K562 (cell line): ENCODE measurements at regions not wholly inside any gene's neighbourhood (a gene's known extent, or its start where the extent isn't known, plus 50 kb on each side); places are given as distances from the start of the nearest gene placed in this dataset.

Experiments used
- ATAC-seq: fragments of 200-7000 bp; cut with Tn5 transposase; 3 replicates; pipeline ENCODE4 v1.9.1; 2020; ENCODE audit warnings: moderate library complexity
- BruUV-seq: library from RNA; stranded (reverse); fragments of 400-500 nt; replicated peaks from 2 replicates; lab custom pipeline; 2021; lab: Mats Ljungman, UMichigan
- CTCF ChIA-PET: fragments of 300-600 bp; formaldehyde crosslinking; extraction: SDS; loops from one replicate; lab custom pipeline; 2021; ENCODE audit warnings: low intra/inter-chr PET ratio; lab: Yijun Ruan, JAX
- POLR2A ChIA-PET: fragments of 300-600, 350-650 bp; sonication (Branson Sonifier 250); formaldehyde crosslinking; extraction: SDS; loops from one replicate; lab custom pipeline; 2021; ENCODE audit warnings: antibody characterized with exemption, inconsistent platforms; lab: Yijun Ruan, JAX
- DNase-seq, 4 experiments: peaks; one replicate each; pipeline versions ENCODE4 v3.0.0 to v3.0.0-alpha.2; 2011 to 2018; ENCODE audit warnings: low spot score in 3 of 4, mixed read lengths in 3 of 4; ENCODE audit errors: extremely low read depth in 1 of 4
- FAIRE-seq: peaks from 2 replicates; lab custom pipeline; 2011; peaks lifted over from hg19 to GRCh38; lab: Jason Lieb, UNC
- H2AFZ ChIP-seq: 2 replicates; pipeline ENCODE4 v1.6.0; 2011; ENCODE audit warnings: low read depth, low read length, control low read depth, inconsistent platforms
- H3K27ac ChIP-seq: fragments of 200-600 bp; 3 replicates; pipeline ENCODE4 v1.8.0; 2011; ENCODE audit warnings: low read depth, mild to moderate bottlenecking, control low read depth, inconsistent platforms, low read length, moderate library complexity, mixed read lengths; ENCODE audit errors: extremely low read depth
- H3K27me3 ChIP-seq, 2 experiments: fragments of 300-600 bp in 1 of 2; 2 replicates in 1 of 2; 3 replicates in 1 of 2; pipeline versions ENCODE4 v1.6.0 to v1.8.0; 2011; ENCODE audit warnings: inconsistent platforms in 2 of 2, low read length in 2 of 2, mild to moderate bottlenecking in 1 of 2, mixed read lengths in 1 of 2, moderate library complexity in 1 of 2; ENCODE audit not compliant: control insufficient read depth in 2 of 2, insufficient read depth in 2 of 2
- H3K36me3 ChIP-seq: fragments of 300-600 bp; 3 replicates; pipeline ENCODE4 v1.8.0; 2011; ENCODE audit warnings: mild to moderate bottlenecking, low read length, inconsistent platforms; ENCODE audit not compliant: control insufficient read depth, insufficient read depth
- H3K4me1 ChIP-seq, 2 experiments: fragments of 200-600 bp in 1 of 2; replicated peaks in 1 of 2; 2 replicates in 1 of 2; 3 replicates in 1 of 2; pipeline versions ENCODE4 v1.5.1 to v1.8.0; 2011; ENCODE audit warnings: inconsistent platforms in 2 of 2, low read length in 2 of 2, mild to moderate bottlenecking in 1 of 2, mixed read lengths in 1 of 2, moderate library complexity in 1 of 2; ENCODE audit not compliant: control insufficient read depth in 2 of 2, insufficient read depth in 2 of 2
- H3K4me2 ChIP-seq: 2 replicates; pipeline ENCODE4 v1.6.1; 2011; ENCODE audit warnings: low read length, control low read depth, inconsistent platforms, mixed read lengths; ENCODE audit not compliant: insufficient read depth
- H3K4me3 ChIP-seq: fragments of 200-600 bp; sonication (generic), shearing (Covaris generic); 2 replicates; pipeline ENCODE4 v1.5.1; 2016; ENCODE audit warnings: control low read depth, inconsistent platforms
- H3K79me2 ChIP-seq: fragments of 200-600 bp; 3 replicates; pipeline ENCODE4 v1.8.0; 2011; ENCODE audit warnings: low read length, inconsistent platforms; ENCODE audit not compliant: control insufficient read depth, insufficient read depth
- H3K9ac ChIP-seq, 2 experiments: 2 replicates each; pipeline versions ENCODE4 v1.6.0 to v1.6.1; 2011; ENCODE audit warnings: low read depth in 2 of 2, low read length in 2 of 2, control low read depth in 1 of 2, inconsistent platforms in 1 of 2, mild to moderate bottlenecking in 1 of 2, mixed read lengths in 1 of 2; ENCODE audit not compliant: insufficient read depth in 1 of 2
- H3K9me1 ChIP-seq: one replicate; pipeline ENCODE4 v1.6.0; 2011; ENCODE audit warnings: inconsistent platforms, mild to moderate bottlenecking, low read length, moderate library complexity; ENCODE audit not compliant: control insufficient read depth, insufficient read depth
- H3K9me3 ChIP-seq: replicated peaks from 2 replicates; pipeline ENCODE4 v1.5.1; 2011; ENCODE audit warnings: low read depth, low read length, inconsistent platforms; ENCODE audit not compliant: control insufficient read depth, insufficient read depth
- H4K20me1 ChIP-seq: replicated peaks from 2 replicates; pipeline ENCODE4 v1.6.1; 2011; ENCODE audit warnings: low read length, inconsistent platforms, mixed read lengths; ENCODE audit not compliant: control insufficient read depth, insufficient read depth
- IRF9 ChIP-seq: fragments of 450-650 bp; IDR thresholded peaks from 2 replicates; pipeline ENCODE4 v1.6.1; 2016; ENCODE audit warnings: missing biosample characterization, missing genetic modification characterization
- KLF10 ChIP-seq: fragments of 250-450 bp; sonication (Bioruptor Pico); IDR thresholded peaks from 2 replicates; pipeline ENCODE4 v1.6.1; 2021; ENCODE audit warnings: matching md5 sums
- PRDM10 ChIP-seq: fragments of 450-650 bp; IDR thresholded peaks from 2 replicates; pipeline ENCODE4 v1.6.1; 2018; ENCODE audit not compliant: partially characterized antibody
- RREB1 ChIP-seq: fragments of 250-450 bp; sonication (Bioruptor Pico); IDR thresholded peaks from 2 replicates; pipeline ENCODE4 v1.4.0; 2020
- TSC22D4 ChIP-seq: fragments of 450-650 bp; IDR thresholded peaks from 2 replicates; pipeline ENCODE4 v1.6.1; 2016; ENCODE audit warnings: missing genetic modification characterization, missing biosample characterization, control low read depth
- ZBTB12 ChIP-seq: fragments of 250-450 bp; sonication (Bioruptor Pico); IDR thresholded peaks from 2 replicates; pipeline ENCODE4 v1.4.0; 2020
- ZNF232 ChIP-seq: sonication (generic); formaldehyde crosslinking; IDR thresholded peaks from 2 replicates; pipeline ENCODE4 v1.8.0; 2022; ENCODE audit warnings: mild to moderate bottlenecking, missing genetic modification reagents
- in situ Hi-C: fragments of 300-500 bp; cut with MboI; formaldehyde crosslinking; loops from 4 replicates; pipeline ENCODE4 v1.15.0; 2018; ENCODE audit warnings: inconsistent platforms, mixed read lengths
- intact Hi-C: fragments of 100-400 bp; cut with micrococcal nuclease; formaldehyde crosslinking; loops from 2 replicates; pipeline ENCODE4 v1.14.2; 2022

- TF ChIP-seq PRDM10 = no peak
Measured at GRCh38 chr6:71452697-71453370, 164.2 kb downstream of the OGFRL1 start (continued).

GRCh38 chr6:71453371-71453706, 164.7 kb downstream of the OGFRL1 start:
- no peak overlapping the region for H3K9ac ChIP-seq
- H3K4me3 ChIP-seq = no peak overlapping the region
- H3K9me3 ChIP-seq = no peaks in the 10 kb centered on the region
- no peaks in the 10 kb centered on the region for H4K20me1 ChIP-seq
- H3K36me3 ChIP-seq = no peaks in the 10 kb centered on the region
- POLR2A ChIA-PET = no interaction called here
- DNase-seq = no peak
- FAIRE-seq = no peak
- H3K4me1 ChIP-seq = no peaks in the 10 kb centered on the region
- intact Hi-C loops = no loop called here
- H3K79me2 ChIP-seq = no peaks in the 10 kb centered on the region
- H2AFZ ChIP-seq = no peak overlapping the region
- no TSS peak for BruUV-seq
- no peak overlapping the region for H3K27ac ChIP-seq
- H3K27me3 ChIP-seq = no peaks in the 10 kb centered on the region
- no peaks in the 10 kb centered on the region for H3K9me1 ChIP-seq
- in situ Hi-C loops = no loop called here
- no peak for ATAC-seq
- CTCF ChIA-PET = no interaction called here
- H3K4me2 ChIP-seq = no peak overlapping the region
- TF ChIP-seq KLF10 (no peak), IRF9 (no peak), TSC22D4 (tag) (no peak), ZNF232 (CRISPR knock-in tag) (no peak), ZBTB12 (CRISPR knock-in tag) (no peak), RREB1 (no peak)
